K562 (cell line): ENCODE measurements at regions not wholly inside any gene's neighbourhood (a gene's known extent, or its start where the extent isn't known, plus 50 kb on each side); places are given as distances from the start of the nearest gene placed in this dataset.

Experiments used
- ATAC-seq: fragments of 200-7000 bp; cut with Tn5 transposase; 3 replicates; pipeline ENCODE4 v1.9.1; 2020; ENCODE audit warnings: moderate library complexity
- BruUV-seq: library from RNA; stranded (reverse); fragments of 400-500 nt; replicated peaks from 2 replicates; lab custom pipeline; 2021; lab: Mats Ljungman, UMichigan
- CTCF ChIA-PET: fragments of 300-600 bp; formaldehyde crosslinking; extraction: SDS; loops from one replicate; lab custom pipeline; 2021; ENCODE audit warnings: low intra/inter-chr PET ratio; lab: Yijun Ruan, JAX
- POLR2A ChIA-PET: fragments of 300-600, 350-650 bp; sonication (Branson Sonifier 250); formaldehyde crosslinking; extraction: SDS; loops from one replicate; lab custom pipeline; 2021; ENCODE audit warnings: antibody characterized with exemption, inconsistent platforms; lab: Yijun Ruan, JAX
- DNase-seq, 4 experiments: peaks; one replicate each; pipeline versions ENCODE4 v3.0.0 to v3.0.0-alpha.2; 2011 to 2018; ENCODE audit warnings: low spot score in 3 of 4, mixed read lengths in 3 of 4; ENCODE audit errors: extremely low read depth in 1 of 4
- FAIRE-seq: peaks from 2 replicates; lab custom pipeline; 2011; peaks lifted over from hg19 to GRCh38; lab: Jason Lieb, UNC
- H2AFZ ChIP-seq: 2 replicates; pipeline ENCODE4 v1.6.0; 2011; ENCODE audit warnings: low read depth, low read length, control low read depth, inconsistent platforms
- H3K27ac ChIP-seq: fragments of 200-600 bp; 3 replicates; pipeline ENCODE4 v1.8.0; 2011; ENCODE audit warnings: low read depth, mild to moderate bottlenecking, control low read depth, inconsistent platforms, low read length, moderate library complexity, mixed read lengths; ENCODE audit errors: extremely low read depth
- H3K27me3 ChIP-seq, 2 experiments: fragments of 300-600 bp in 1 of 2; 2 replicates in 1 of 2; 3 replicates in 1 of 2; pipeline versions ENCODE4 v1.6.0 to v1.8.0; 2011; ENCODE audit warnings: inconsistent platforms in 2 of 2, low read length in 2 of 2, mild to moderate bottlenecking in 1 of 2, mixed read lengths in 1 of 2, moderate library complexity in 1 of 2; ENCODE audit not compliant: control insufficient read depth in 2 of 2, insufficient read depth in 2 of 2
- H3K36me3 ChIP-seq: fragments of 300-600 bp; 3 replicates; pipeline ENCODE4 v1.8.0; 2011; ENCODE audit warnings: mild to moderate bottlenecking, low read length, inconsistent platforms; ENCODE audit not compliant: control insufficient read depth, insufficient read depth
- H3K4me1 ChIP-seq, 2 experiments: fragments of 200-600 bp in 1 of 2; replicated peaks in 1 of 2; 2 replicates in 1 of 2; 3 replicates in 1 of 2; pipeline versions ENCODE4 v1.5.1 to v1.8.0; 2011; ENCODE audit warnings: inconsistent platforms in 2 of 2, low read length in 2 of 2, mild to moderate bottlenecking in 1 of 2, mixed read lengths in 1 of 2, moderate library complexity in 1 of 2; ENCODE audit not compliant: control insufficient read depth in 2 of 2, insufficient read depth in 2 of 2
- H3K4me2 ChIP-seq: 2 replicates; pipeline ENCODE4 v1.6.1; 2011; ENCODE audit warnings: low read length, control low read depth, inconsistent platforms, mixed read lengths; ENCODE audit not compliant: insufficient read depth
- H3K4me3 ChIP-seq: fragments of 200-600 bp; sonication (generic), shearing (Covaris generic); 2 replicates; pipeline ENCODE4 v1.5.1; 2016; ENCODE audit warnings: control low read depth, inconsistent platforms
- H3K79me2 ChIP-seq: fragments of 200-600 bp; 3 replicates; pipeline ENCODE4 v1.8.0; 2011; ENCODE audit warnings: low read length, inconsistent platforms; ENCODE audit not compliant: control insufficient read depth, insufficient read depth
- H3K9ac ChIP-seq, 2 experiments: 2 replicates each; pipeline versions ENCODE4 v1.6.0 to v1.6.1; 2011; ENCODE audit warnings: low read depth in 2 of 2, low read length in 2 of 2, control low read depth in 1 of 2, inconsistent platforms in 1 of 2, mild to moderate bottlenecking in 1 of 2, mixed read lengths in 1 of 2; ENCODE audit not compliant: insufficient read depth in 1 of 2
- H3K9me1 ChIP-seq: one replicate; pipeline ENCODE4 v1.6.0; 2011; ENCODE audit warnings: inconsistent platforms, mild to moderate bottlenecking, low read length, moderate library complexity; ENCODE audit not compliant: control insufficient read depth, insufficient read depth
- H3K9me3 ChIP-seq: replicated peaks from 2 replicates; pipeline ENCODE4 v1.5.1; 2011; ENCODE audit warnings: low read depth, low read length, inconsistent platforms; ENCODE audit not compliant: control insufficient read depth, insufficient read depth
- H4K20me1 ChIP-seq: replicated peaks from 2 replicates; pipeline ENCODE4 v1.6.1; 2011; ENCODE audit warnings: low read length, inconsistent platforms, mixed read lengths; ENCODE audit not compliant: control insufficient read depth, insufficient read depth
- HDAC3 ChIP-seq: fragments of 450-650 bp; IDR thresholded peaks from 2 replicates; pipeline ENCODE4 v1.6.1; 2018; ENCODE audit warnings: borderline replicate concordance, mild to moderate bottlenecking, moderate library complexity; ENCODE audit not compliant: partially characterized antibody
- ZBTB40 ChIP-seq, 2 experiments: fragments of 450-650 bp in 1 of 2; sonication (generic) in 1 of 2; formaldehyde crosslinking in 1 of 2; IDR thresholded peaks; 2 replicates each; pipeline versions ENCODE4 v1.7.1 to v1.9.0; 2016 to 2022; ENCODE audit warnings: inconsistent platforms in 1 of 2, mild to moderate bottlenecking in 1 of 2, missing genetic modification reagents in 1 of 2
- ZNF766 ChIP-seq: fragments of 200-800 bp; sonication (Bioruptor generic); conservative IDR thresholded peaks from 2 replicates; pipeline ENCODE4 v1.6.1; 2016; ENCODE audit warnings: missing genetic modification characterization, missing compliant biosample characterization
- WGBS: fragments of 100-300 bp; shearing (Covaris generic); methylation state at CpG from one replicate; pipeline ENCODE4 v1.1.6; 2016; ENCODE audit warnings: low coverage, mixed read lengths; ENCODE audit not compliant: insufficient coverage; ENCODE audit errors: missing lambda C conversion rate; 5-methylcytosine and 5-hydroxymethylcytosine counted together
- in situ Hi-C: fragments of 300-500 bp; cut with MboI; formaldehyde crosslinking; loops from 4 replicates; pipeline ENCODE4 v1.15.0; 2018; ENCODE audit warnings: inconsistent platforms, mixed read lengths
- intact Hi-C: fragments of 100-400 bp; cut with micrococcal nuclease; formaldehyde crosslinking; loops from 2 replicates; pipeline ENCODE4 v1.14.2; 2022

GRCh38 chrX:9324676-9325075 lies 140.2 kb upstream of the TBL1X start:
- DNase-seq (no peak), FAIRE-seq (no peak), ATAC-seq (no peak)
- Histone ChIP-seq H3K9me3 (no peaks in the 10 kb centered on the region), H3K36me3 (no peaks in the 10 kb centered on the region), H3K9ac (no peak overlapping the region), H3K27me3 (no peaks in the 10 kb centered on the region), H2AFZ (no peak overlapping the region), H3K9me1 (no peaks in the 10 kb centered on the region), H3K4me1 (peaks cover 0 to 3% of the 10 kb centered on the region in 2 experiments; a peak in 1 of 5 replicates), H3K4me3 (no peak overlapping the region), H3K79me2 (no peaks in the 10 kb centered on the region), H3K27ac (no peak overlapping the region), H3K4me2 (no peak overlapping the region), H4K20me1 (no peaks in the 10 kb centered on the region)
- ChIA-PET POLR2A (no interaction called here), CTCF (no interaction called here)
- no TSS peak for BruUV-seq
- TF ChIP-seq ZNF766 (no peak), ZBTB40 (IDR thresholded peaks at IDR 0.05) (peak; percentile 79), ZBTB40 (CRISPR knock-in tag; IDR thresholded peaks at IDR 0.05) (no peak), HDAC3 (no peak)
- in situ Hi-C loops (no loop called here), intact Hi-C loops (no loop called here)
- 25% methylated on average over 3 of the region's 3 CpGs for WGBS
